H1 (cell line): ENCODE measurements at regions not wholly inside any gene's neighbourhood (a gene's known extent, or its start where the extent isn't known, plus 50 kb on each side); places are given as distances from the start of the nearest gene placed in this dataset.

Source experiments
- BACH1 ChIP-seq: IDR thresholded peaks from 2 replicates; pipeline ENCODE4 v1.6.1; 2012; ENCODE audit warnings: low read length, improper control_type of control experiment
- CREB1 ChIP-seq: IDR thresholded peaks from 2 replicates; pipeline ENCODE4 v1.6.1; 2012; ENCODE audit warnings: inconsistent platforms
- FOSL1 ChIP-seq: IDR thresholded peaks from 2 replicates; pipeline ENCODE4 v1.6.1; 2011; ENCODE audit warnings: mild to moderate bottlenecking, low read depth, low read length, moderate library complexity; ENCODE audit not compliant: insufficient read depth
- JUND ChIP-seq: IDR thresholded peaks from 2 replicates; pipeline ENCODE4 v1.6.1; 2011; ENCODE audit warnings: mild to moderate bottlenecking, improper control_type of control experiment, low read length
- KDM4A ChIP-seq: IDR thresholded peaks from one replicate; pipeline ENCODE4 v1.7.1; 2012; ENCODE audit warnings: low read depth, mild to moderate bottlenecking, moderate library complexity, low read length, inconsistent platforms; ENCODE audit not compliant: severe bottlenecking
- NANOG ChIP-seq: IDR thresholded peaks from 2 replicates; pipeline ENCODE4 v1.6.1; 2011; ENCODE audit warnings: low read length, low read depth, mild to moderate bottlenecking, inconsistent platforms; ENCODE audit not compliant: insufficient read depth, poor library complexity, severe bottlenecking
- PHF8 ChIP-seq: fragments of 200-600 bp; sonication (generic); conservative IDR thresholded peaks from 2 replicates; pipeline ENCODE4 v1.7.1; 2012; ENCODE audit warnings: low read depth, mild to moderate bottlenecking, inconsistent platforms, low read length, moderate library complexity
- TAF1 ChIP-seq: IDR thresholded peaks from 2 replicates; pipeline ENCODE4 v1.6.1; 2011; ENCODE audit warnings: mild to moderate bottlenecking, low read depth, low read length
- TF ChIP-seq, protein P1 (sequence below): fragments of 300-600 bp; sonication (generic); IDR thresholded peaks from 2 replicates; pipeline ENCODE4 v1.7.1; 2012; ENCODE audit warnings: low read length, moderate library complexity, mild to moderate bottlenecking, inconsistent platforms; ENCODE audit not compliant: insufficient replicate concordance

DNA sequence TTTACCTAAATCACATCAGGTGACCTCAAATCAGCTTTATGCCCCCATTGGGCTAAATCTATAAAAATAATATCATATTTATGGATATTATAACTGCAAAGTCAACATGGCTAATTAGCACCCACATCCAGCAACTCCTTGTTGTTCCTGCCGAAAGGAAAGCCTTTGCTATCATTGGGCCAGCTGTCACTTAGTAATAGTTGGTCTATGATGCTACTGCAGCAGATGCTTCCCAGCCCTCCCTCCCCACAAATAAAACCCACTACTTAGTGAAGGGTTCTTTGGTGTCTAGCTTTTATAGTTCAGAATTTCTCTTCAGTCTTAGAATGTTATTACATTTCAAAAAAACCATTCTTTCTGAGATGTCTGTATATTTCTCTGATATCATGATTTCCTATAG lies 116.9 kb upstream of the ENPEP start (continued):
- TF ChIP-seq, protein P1, sequence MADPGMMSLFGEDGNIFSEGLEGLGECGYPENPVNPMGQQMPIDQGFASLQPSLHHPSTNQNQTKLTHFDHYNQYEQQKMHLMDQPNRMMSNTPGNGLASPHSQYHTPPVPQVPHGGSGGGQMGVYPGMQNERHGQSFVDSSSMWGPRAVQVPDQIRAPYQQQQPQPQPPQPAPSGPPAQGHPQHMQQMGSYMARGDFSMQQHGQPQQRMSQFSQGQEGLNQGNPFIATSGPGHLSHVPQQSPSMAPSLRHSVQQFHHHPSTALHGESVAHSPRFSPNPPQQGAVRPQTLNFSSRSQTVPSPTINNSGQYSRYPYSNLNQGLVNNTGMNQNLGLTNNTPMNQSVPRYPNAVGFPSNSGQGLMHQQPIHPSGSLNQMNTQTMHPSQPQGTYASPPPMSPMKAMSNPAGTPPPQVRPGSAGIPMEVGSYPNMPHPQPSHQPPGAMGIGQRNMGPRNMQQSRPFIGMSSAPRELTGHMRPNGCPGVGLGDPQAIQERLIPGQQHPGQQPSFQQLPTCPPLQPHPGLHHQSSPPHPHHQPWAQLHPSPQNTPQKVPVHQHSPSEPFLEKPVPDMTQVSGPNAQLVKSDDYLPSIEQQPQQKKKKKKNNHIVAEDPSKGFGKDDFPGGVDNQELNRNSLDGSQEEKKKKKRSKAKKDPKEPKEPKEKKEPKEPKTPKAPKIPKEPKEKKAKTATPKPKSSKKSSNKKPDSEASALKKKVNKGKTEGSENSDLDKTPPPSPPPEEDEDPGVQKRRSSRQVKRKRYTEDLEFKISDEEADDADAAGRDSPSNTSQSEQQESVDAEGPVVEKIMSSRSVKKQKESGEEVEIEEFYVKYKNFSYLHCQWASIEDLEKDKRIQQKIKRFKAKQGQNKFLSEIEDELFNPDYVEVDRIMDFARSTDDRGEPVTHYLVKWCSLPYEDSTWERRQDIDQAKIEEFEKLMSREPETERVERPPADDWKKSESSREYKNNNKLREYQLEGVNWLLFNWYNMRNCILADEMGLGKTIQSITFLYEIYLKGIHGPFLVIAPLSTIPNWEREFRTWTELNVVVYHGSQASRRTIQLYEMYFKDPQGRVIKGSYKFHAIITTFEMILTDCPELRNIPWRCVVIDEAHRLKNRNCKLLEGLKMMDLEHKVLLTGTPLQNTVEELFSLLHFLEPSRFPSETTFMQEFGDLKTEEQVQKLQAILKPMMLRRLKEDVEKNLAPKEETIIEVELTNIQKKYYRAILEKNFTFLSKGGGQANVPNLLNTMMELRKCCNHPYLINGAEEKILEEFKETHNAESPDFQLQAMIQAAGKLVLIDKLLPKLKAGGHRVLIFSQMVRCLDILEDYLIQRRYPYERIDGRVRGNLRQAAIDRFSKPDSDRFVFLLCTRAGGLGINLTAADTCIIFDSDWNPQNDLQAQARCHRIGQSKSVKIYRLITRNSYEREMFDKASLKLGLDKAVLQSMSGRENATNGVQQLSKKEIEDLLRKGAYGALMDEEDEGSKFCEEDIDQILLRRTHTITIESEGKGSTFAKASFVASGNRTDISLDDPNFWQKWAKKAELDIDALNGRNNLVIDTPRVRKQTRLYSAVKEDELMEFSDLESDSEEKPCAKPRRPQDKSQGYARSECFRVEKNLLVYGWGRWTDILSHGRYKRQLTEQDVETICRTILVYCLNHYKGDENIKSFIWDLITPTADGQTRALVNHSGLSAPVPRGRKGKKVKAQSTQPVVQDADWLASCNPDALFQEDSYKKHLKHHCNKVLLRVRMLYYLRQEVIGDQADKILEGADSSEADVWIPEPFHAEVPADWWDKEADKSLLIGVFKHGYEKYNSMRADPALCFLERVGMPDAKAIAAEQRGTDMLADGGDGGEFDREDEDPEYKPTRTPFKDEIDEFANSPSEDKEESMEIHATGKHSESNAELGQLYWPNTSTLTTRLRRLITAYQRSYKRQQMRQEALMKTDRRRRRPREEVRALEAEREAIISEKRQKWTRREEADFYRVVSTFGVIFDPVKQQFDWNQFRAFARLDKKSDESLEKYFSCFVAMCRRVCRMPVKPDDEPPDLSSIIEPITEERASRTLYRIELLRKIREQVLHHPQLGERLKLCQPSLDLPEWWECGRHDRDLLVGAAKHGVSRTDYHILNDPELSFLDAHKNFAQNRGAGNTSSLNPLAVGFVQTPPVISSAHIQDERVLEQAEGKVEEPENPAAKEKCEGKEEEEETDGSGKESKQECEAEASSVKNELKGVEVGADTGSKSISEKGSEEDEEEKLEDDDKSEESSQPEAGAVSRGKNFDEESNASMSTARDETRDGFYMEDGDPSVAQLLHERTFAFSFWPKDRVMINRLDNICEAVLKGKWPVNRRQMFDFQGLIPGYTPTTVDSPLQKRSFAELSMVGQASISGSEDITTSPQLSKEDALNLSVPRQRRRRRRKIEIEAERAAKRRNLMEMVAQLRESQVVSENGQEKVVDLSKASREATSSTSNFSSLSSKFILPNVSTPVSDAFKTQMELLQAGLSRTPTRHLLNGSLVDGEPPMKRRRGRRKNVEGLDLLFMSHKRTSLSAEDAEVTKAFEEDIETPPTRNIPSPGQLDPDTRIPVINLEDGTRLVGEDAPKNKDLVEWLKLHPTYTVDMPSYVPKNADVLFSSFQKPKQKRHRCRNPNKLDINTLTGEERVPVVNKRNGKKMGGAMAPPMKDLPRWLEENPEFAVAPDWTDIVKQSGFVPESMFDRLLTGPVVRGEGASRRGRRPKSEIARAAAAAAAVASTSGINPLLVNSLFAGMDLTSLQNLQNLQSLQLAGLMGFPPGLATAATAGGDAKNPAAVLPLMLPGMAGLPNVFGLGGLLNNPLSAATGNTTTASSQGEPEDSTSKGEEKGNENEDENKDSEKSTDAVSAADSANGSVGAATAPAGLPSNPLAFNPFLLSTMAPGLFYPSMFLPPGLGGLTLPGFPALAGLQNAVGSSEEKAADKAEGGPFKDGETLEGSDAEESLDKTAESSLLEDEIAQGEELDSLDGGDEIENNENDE, result no peak
- TF ChIP-seq TAF1 (no peak), CREB1 (no peak), PHF8 (no peak), KDM4A (no peak), BACH1 (no peak), JUND (no peak), NANOG (no peak), FOSL1 (no peak)
- TF ChIP-seq, all 59 proteins: peak for 0
